ENCODE measurements at regions not wholly inside any gene's neighbourhood (a gene's known extent, or its start where the extent isn't known, plus 50 kb on each side); places are given as distances from the start of the nearest gene placed in this dataset.

GRCh38 chr16:52843381-52843780 is 209.3 kb downstream of the CHD9NB start:
- TF ChIP-seq CTCF (IDR thresholded peaks at IDR 0.05) = no peak
- no peak for TF ChIP-seq POLR2AphosphoS5 (IDR thresholded peaks at IDR 0.05)
